HG02852 (cell line): ENCODE measurements at regions not wholly inside any gene's neighbourhood (a gene's known extent, or its start where the extent isn't known, plus 50 kb on each side); places are given as distances from the start of the nearest gene placed in this dataset.
"Not testable (repeated sequence)": the region's sequence is repeated elsewhere in the genome, so short reads cannot be mapped to it uniquely, and the experiment has no call there.

Source experiments
- ATAC-seq: cut with Tn5 transposase; IDR thresholded peaks from one replicate; pipeline ENCODE4 v1.9.1; 2021; ENCODE audit warnings: mild to moderate bottlenecking, moderate library complexity; ENCODE audit not compliant: unreplicated experiment

DNA sequence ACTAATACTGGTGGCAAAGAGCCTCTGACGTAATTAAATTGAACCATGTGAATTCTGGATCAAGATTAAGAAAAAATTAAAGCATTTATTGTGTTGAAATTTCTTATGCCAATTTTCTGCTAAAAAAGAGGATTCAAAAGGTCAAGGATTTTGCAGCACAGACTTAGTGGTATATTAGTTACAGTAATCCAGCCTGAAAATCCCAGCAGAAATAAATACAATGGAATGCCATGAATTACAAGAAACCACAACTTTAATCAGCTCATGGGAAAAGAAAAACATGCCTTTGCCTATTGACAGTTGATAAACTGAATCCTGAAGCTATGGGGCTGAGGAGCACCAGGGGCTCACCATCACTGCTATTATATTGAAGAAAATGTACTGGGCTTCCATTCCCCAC lies 114.8 kb upstream of the SATB2 start:
- ATAC-seq: no peak

- no peak for ATAC-seq
These were observed 113.2 kb upstream of the SATB2 start for GRCh38 chr2:199570934-199571333.

GRCh38 chr2:199569336-199569735 lies 111.6 kb upstream of the SATB2 start:
- ATAC-seq: no peak

DNA sequence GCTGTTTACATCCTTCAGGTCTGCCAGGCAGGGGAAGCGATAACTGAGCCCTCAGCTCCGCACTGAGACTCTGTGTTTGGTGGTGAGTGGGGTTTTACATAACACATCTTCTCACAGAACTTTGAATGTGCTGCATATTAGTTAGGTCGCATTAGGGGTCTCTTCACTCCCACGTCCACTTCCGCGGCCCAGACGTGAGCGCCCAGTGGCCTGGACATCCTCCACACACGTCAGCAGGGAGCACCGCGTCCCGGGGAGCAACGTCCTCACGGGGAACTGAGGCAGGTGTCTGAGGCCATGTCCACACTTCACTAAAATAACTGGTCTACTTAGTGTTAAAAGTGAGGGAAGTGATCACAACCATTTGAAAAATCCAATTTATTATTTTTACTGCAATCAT lies 100.4 kb upstream of the SATB2 start:
- ATAC-seq: no peak

DNA sequence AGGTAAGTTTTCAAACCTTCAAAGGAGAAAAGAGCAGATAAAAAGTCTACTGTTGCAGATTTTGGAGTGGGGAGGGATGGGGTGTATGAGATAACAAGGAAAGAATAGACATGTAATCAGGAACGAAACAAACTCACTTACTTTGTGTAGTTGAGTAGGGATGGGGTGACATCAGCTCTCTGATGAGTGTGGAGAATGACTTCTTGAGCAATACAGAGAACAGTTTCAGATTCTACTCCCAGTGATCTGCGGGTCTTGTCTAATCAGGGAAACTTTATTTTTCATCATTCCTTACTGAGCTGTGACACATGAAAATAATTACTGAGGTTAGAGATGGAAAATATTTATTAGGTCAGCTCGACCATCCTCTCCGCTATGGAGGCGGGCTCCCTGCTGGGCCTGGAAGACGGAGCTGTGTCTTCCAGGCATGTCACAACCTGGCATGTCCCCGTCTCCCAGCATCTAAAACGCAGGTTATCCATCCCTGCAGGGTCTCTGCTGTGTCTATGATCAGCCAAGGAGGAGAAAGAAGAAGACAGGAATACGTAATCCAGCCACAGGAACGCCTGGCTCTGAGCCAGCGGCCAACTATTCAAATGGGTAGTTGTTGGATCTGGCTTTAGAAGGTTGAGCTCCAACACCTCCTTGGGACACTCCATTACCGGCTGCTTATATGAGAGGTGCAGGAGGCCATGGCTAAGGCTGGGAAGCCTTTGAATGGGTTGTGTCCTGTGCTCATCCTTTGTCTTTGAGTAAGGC lies 99.0 kb upstream of the SATB2 start:
- no peak for ATAC-seq

- ATAC-seq: no peak
These were observed 96.3 kb upstream of the SATB2 start for GRCh38 chr2:199554026-199554425.

DNA sequence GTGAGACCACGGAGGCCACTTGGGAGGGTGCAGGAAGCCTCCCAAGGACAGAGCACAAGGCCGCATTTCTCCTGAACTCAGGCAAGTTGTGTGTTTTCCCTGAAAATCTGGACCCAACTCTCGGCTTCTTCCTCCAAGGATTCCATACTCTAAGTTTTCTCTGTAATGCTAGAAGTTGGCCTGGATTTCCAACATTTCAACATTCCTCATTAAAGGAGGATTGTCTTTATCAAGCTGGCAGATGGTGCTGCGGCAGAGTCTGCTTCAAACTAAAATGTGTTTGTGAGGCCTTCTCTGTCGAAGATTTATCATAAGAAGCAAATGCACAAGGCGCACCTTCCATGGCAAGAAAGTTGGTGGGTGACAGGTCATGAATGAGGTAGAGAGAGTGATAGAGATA lies 94.4 kb upstream of the SATB2 start:
- ATAC-seq: no peak

DNA sequence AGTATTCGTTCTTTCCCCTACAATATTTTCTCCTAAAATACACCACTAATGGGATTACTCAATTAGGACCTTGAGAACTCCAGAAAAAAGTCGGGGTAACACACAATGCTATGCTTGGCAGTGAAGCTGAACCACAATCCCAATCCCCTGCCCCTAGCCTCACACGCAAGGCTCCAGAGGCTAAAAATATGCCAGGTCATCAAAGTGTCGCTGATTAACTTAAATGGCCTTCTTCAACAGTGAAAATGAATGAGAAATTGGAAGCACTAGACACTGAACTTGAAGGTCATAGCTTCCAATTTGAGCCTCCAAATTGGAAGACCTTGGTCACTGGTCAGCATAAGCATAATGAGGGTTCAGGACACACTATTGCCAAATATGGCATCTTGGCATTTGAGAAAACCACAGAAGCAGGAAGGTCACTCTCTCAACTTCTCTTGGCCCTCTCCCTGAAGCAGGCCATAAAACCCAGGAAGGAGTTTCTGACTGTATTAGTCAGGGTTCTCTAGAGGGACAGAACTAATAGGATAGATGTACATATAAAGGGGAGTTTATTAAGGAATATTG lies 86.0 kb upstream of the SATB2 start:
- ATAC-seq: no peak

GRCh38 chr2:199535445-199536177 lies 77.9 kb upstream of the SATB2 start:
- ATAC-seq: no peak

- ATAC-seq: not testable (repeated sequence)
These were observed 76.1 kb upstream of the SATB2 start for GRCh38 chr2:199533873-199534272.

DNA sequence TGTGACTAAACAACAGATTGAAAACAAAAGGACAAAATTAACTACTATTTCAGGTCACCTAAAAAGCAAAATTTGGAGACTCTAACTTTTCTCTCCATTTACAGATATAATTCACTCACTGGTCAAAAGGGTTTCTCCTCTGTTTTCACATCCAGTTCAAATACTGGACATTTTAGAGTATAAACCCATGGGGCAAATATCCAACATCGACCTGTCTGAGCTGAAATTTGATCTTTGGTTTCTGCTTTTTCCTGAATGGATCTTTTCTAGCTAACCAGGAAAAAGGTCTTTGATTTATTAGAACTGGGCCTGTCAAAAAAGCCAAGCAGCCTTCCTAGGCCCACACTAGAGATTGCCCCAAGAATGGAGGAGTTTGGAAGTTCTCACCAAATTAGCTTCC lies 69.3 kb upstream of the SATB2 start:
- no peak for ATAC-seq

DNA sequence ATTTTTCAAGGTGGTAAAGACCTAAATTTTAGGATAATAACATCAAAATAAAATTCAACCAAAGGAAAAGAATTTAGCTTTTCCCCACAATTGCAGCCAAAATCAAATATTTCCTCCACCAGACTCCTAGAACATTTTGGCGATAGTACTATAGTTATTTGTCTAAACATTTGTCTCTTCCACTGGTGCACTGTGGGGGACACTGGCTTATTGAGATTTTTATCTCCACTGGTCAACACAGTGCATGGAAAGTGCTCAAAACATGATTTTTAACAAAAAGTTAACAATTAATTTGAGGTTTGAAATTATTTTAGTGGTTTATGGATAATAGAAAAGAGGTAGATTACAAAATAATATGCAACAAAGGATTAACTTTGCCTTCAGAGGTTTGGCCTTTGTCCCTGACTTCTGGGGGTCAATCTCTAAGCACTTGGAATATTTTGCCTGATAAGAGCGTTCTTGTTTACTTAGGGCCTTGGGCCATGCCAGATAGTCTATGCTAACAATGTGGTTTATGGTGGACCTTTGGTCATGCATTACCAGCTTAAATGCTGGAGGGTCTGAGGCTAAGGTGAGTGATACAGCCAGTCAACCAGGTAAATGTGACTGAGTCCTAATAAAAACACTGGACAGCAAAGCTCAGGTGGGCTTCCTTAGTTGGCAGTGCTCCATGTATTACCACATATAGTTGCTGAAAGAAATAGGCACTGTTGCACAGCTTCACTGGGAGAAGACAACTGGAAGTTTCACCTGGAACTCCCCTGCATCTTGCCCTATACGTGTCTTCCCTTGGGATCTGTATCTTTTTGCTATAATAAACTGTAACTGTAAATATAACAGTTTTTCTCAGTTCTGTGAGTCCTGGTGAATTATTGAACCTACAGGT lies 67.2 kb upstream of the SATB2 start:
- no peak for ATAC-seq

GRCh38 chr2:199509403-199509802 lies 51.7 kb upstream of the SATB2 start:
- peak; percentile 90 for ATAC-seq
